Fibroblast of lung (primary cell): ENCODE measurements at regions not wholly inside any gene's neighbourhood (a gene's known extent, or its start where the extent isn't known, plus 50 kb on each side); places are given as distances from the start of the nearest gene placed in this dataset.

ENCODE experiments used
- DNase-seq, 2 donors: peaks; one replicate each; pipeline versions ENCODE4 v3.0.0 to v3.0.0-alpha.2; 2010; ENCODE audit warnings: low read depth in 2 of 2
- H2AFZ ChIP-seq: 2 replicates; pipeline ENCODE4 v1.5.1; 2012; ENCODE audit warnings: low read length, control low read depth, inconsistent platforms
- H3K27ac ChIP-seq: 2 replicates; pipeline ENCODE4 v1.5.1; 2011; ENCODE audit warnings: low read length, control low read depth; ENCODE audit not compliant: insufficient read depth
- H3K27me3 ChIP-seq: 2 replicates; pipeline ENCODE4 v1.5.1; 2011; ENCODE audit warnings: mild to moderate bottlenecking, low read length; ENCODE audit not compliant: control insufficient read depth, insufficient read depth
- H3K36me3 ChIP-seq: 2 replicates; pipeline ENCODE4 v1.5.1; 2011; ENCODE audit warnings: low read length; ENCODE audit not compliant: control insufficient read depth, insufficient read depth
- H3K4me1 ChIP-seq: 2 replicates; pipeline ENCODE4 v1.5.1; 2011; ENCODE audit warnings: low read length; ENCODE audit not compliant: control insufficient read depth, insufficient read depth; ENCODE audit errors: extremely low read depth
- H3K4me2 ChIP-seq: 2 replicates; pipeline ENCODE4 v1.5.1; 2011; ENCODE audit warnings: low read length, control low read depth; ENCODE audit not compliant: insufficient read depth; ENCODE audit errors: extremely low read depth
- H3K4me3 ChIP-seq, 4 experiments: fragments of 200-600 bp in 1 of 4; sonication (generic) in 1 of 4; replicated peaks in 1 of 4; 2 replicates each; pipeline ENCODE4 v1.5.1; 2011 to 2016; ENCODE audit warnings: low read length in 4 of 4, low read depth in 3 of 4, mild to moderate bottlenecking in 3 of 4, control low read depth in 2 of 4, inconsistent platforms in 1 of 4, mixed read lengths in 1 of 4; ENCODE audit not compliant: insufficient read depth in 1 of 4; ENCODE audit errors: control extremely low read depth in 1 of 4
- H3K79me2 ChIP-seq: 2 replicates; pipeline ENCODE4 v1.5.1; 2012; ENCODE audit warnings: mild to moderate bottlenecking, low read length, inconsistent platforms; ENCODE audit not compliant: control insufficient read depth, insufficient read depth
- H3K9ac ChIP-seq: 2 replicates; pipeline ENCODE4 v1.5.1; 2011; ENCODE audit warnings: mild to moderate bottlenecking, low read length, control low read depth; ENCODE audit not compliant: insufficient read depth
- H3K9me3 ChIP-seq: 2 replicates; pipeline ENCODE4 v1.5.1; 2012; ENCODE audit warnings: low read depth, low read length; ENCODE audit not compliant: control insufficient read depth, insufficient read depth
- H4K20me1 ChIP-seq: 2 replicates; pipeline ENCODE4 v1.5.1; 2011; ENCODE audit warnings: low read length; ENCODE audit not compliant: control insufficient read depth, insufficient read depth; ENCODE audit errors: extremely low read depth
- CTCF ChIP-seq, 2 donors: IDR thresholded peaks in 1 of 2; conservative IDR thresholded peaks in 1 of 2; 1 replicate in 1 of 2; 2 replicates in 1 of 2; pipeline ENCODE4 v1.5.1; 2011 to 2012; ENCODE audit warnings: low read length in 2 of 2, control low read depth in 1 of 2, inconsistent platforms in 1 of 2, low read depth in 1 of 2, mild to moderate bottlenecking in 1 of 2
- EZH2 ChIP-seq: IDR thresholded peaks from 2 replicates; pipeline ENCODE4 v1.5.1; 2012; ENCODE audit warnings: low read length, control low read depth, mild to moderate bottlenecking; ENCODE audit errors: missing control alignments

GRCh38 chr20:40279390-40279789, 409.6 kb downstream of the MAFB start:
- no peak overlapping the region for H3K4me2 ChIP-seq
- no peaks in the 10 kb centered on the region for H3K9me3 ChIP-seq
- DNase-seq, result peak in 1 of 2 donors; percentile 88
- no peaks in the 10 kb centered on the region for H3K27me3 ChIP-seq
- H3K79me2 ChIP-seq, result no peaks in the 10 kb centered on the region
- no peak overlapping the region for H3K27ac ChIP-seq
- no peak overlapping the region for H3K9ac ChIP-seq
- H3K36me3 ChIP-seq, result no peaks in the 10 kb centered on the region
- H2AFZ ChIP-seq, result no peak overlapping the region
- H3K4me3 ChIP-seq, result no peak overlapping the region
- TF ChIP-seq CTCF (conservative IDR thresholded peaks at IDR 0.05 in 1 of 2, IDR thresholded peaks at IDR 0.05 in 1 of 2; ENCODE audit: low read depth in 1 of 2, low read length in 2 of 2) (no peak), EZH2 (no peak)
- H3K4me1 ChIP-seq, result no peaks in the 10 kb centered on the region
- H4K20me1 ChIP-seq, result no peaks in the 10 kb centered on the region

- Histone ChIP-seq H3K9ac (no peak overlapping the region), H3K27me3 (no peaks in the 10 kb centered on the region), H3K36me3 (no peaks in the 10 kb centered on the region), H2AFZ (no peak overlapping the region), H3K4me2 (no peak overlapping the region), H3K4me1 (no peaks in the 10 kb centered on the region), H3K79me2 (no peaks in the 10 kb centered on the region), H3K9me3 (no peaks in the 10 kb centered on the region), H4K20me1 (no peaks in the 10 kb centered on the region), H3K27ac (no peak overlapping the region), H3K4me3 (no peak overlapping the region)
- DNase-seq, result no peak
- TF ChIP-seq EZH2 (no peak), CTCF (conservative IDR thresholded peaks at IDR 0.05 in 1 of 2, IDR thresholded peaks at IDR 0.05 in 1 of 2; ENCODE audit: low read depth in 1 of 2, low read length in 2 of 2) (no peak)
Observed at GRCh38 chr20:40278673-40279072, 410.4 kb downstream of the MAFB start.

- Histone ChIP-seq H3K4me2 (no peak overlapping the region), H3K4me3 (no peak overlapping the region), H3K9me3 (no peaks in the 10 kb centered on the region), H3K9ac (no peak overlapping the region), H3K79me2 (no peaks in the 10 kb centered on the region), H3K27ac (no peak overlapping the region), H3K4me1 (no peaks in the 10 kb centered on the region), H4K20me1 (no peaks in the 10 kb centered on the region), H3K36me3 (no peaks in the 10 kb centered on the region), H2AFZ (no peak overlapping the region), H3K27me3 (no peaks in the 10 kb centered on the region)
- DNase-seq, result no peak
- TF ChIP-seq EZH2 (no peak), CTCF (conservative IDR thresholded peaks at IDR 0.05 in 1 of 2, IDR thresholded peaks at IDR 0.05 in 1 of 2; ENCODE audit: low read depth in 1 of 2, low read length in 2 of 2) (no peak)
Observed at GRCh38 chr20:40276301-40276700, 412.7 kb downstream of the MAFB start.
